ENCODE measurements at regions not wholly inside any gene's neighbourhood (a gene's known extent, or its start where the extent isn't known, plus 50 kb on each side); places are given as distances from the start of the nearest gene placed in this dataset.

- DNase-seq, result no peak
Measured at GRCh38 chrX:11953615-11954014, 184.7 kb upstream of the FRMPD4 start.

GRCh38 chrX:11954176-11954575 lies 184.1 kb upstream of the FRMPD4 start:
- DNase-seq, result no peak

- DNase-seq, result no peak
Measured at GRCh38 chrX:11960031-11960430, 178.2 kb upstream of the FRMPD4 start.

GRCh38 chrX:11965436-11965835 lies 172.8 kb upstream of the FRMPD4 start:
- DNase-seq, result no peak

GRCh38 chrX:11967986-11968869 lies 170.0 kb upstream of the FRMPD4 start:
- DNase-seq, result no peak

GRCh38 chrX:11968991-11969390 lies 169.3 kb upstream of the FRMPD4 start:
- DNase-seq, result no peak

- no peak for DNase-seq
Measured at GRCh38 chrX:11970578-11971359, 167.5 kb upstream of the FRMPD4 start.

- no peak for DNase-seq
Measured at GRCh38 chrX:11976663-11977062, 161.6 kb upstream of the FRMPD4 start.

- no peak for DNase-seq
Measured at GRCh38 chrX:11992271-11992670, 146.0 kb upstream of the FRMPD4 start.

- no peak for DNase-seq
Measured at GRCh38 chrX:11995146-11995545, 143.1 kb upstream of the FRMPD4 start.

GRCh38 chrX:11996810-11997209 lies 141.5 kb upstream of the FRMPD4 start:
- no peak for DNase-seq

- DNase-seq, result no peak
Measured at GRCh38 chrX:11998944-11999343, 139.3 kb upstream of the FRMPD4 start.

- no peak for DNase-seq
Measured at GRCh38 chrX:12002876-12003275, 135.4 kb upstream of the FRMPD4 start.

- no peak for DNase-seq
Measured at GRCh38 chrX:12007881-12008280, 130.4 kb upstream of the FRMPD4 start.

GRCh38 chrX:12010436-12010835 lies 127.8 kb upstream of the FRMPD4 start:
- no peak for DNase-seq

- DNase-seq, result no peak
Measured at GRCh38 chrX:12011075-12011474, 127.2 kb upstream of the FRMPD4 start.

- DNase-seq, result no peak
Measured at GRCh38 chrX:12013211-12013618, 125.1 kb upstream of the FRMPD4 start.

GRCh38 chrX:12021698-12022097 lies 116.6 kb upstream of the FRMPD4 start:
- no peak for DNase-seq

GRCh38 chrX:12026481-12026880 lies 111.8 kb upstream of the FRMPD4 start:
- no peak for DNase-seq

GRCh38 chrX:12032082-12032481 lies 106.2 kb upstream of the FRMPD4 start:
- DNase-seq, result no peak

GRCh38 chrX:12034741-12035140 lies 103.5 kb upstream of the FRMPD4 start:
- no peak for DNase-seq

GRCh38 chrX:12042615-12043014 lies 95.7 kb upstream of the FRMPD4 start:
- no peak for DNase-seq

GRCh38 chrX:12052109-12052508 lies 86.2 kb upstream of the FRMPD4 start:
- no peak for DNase-seq

GRCh38 chrX:12058087-12058486 lies 80.2 kb upstream of the FRMPD4 start:
- no peak for DNase-seq
